Stomach (tissue), 8 donors: ENCODE measurements at regions not wholly inside any gene's neighbourhood (a gene's known extent, or its start where the extent isn't known, plus 50 kb on each side); places are given as distances from the start of the nearest gene placed in this dataset.
"Not testable (repeated sequence)": the region's sequence is repeated elsewhere in the genome, so short reads cannot be mapped to it uniquely, and the experiment has no call there.

Source experiments
- DNase-seq, 2 donors: peaks; one replicate each; pipeline versions ENCODE4 v3.0.0 to v3.0.0-alpha.2; 2013 to 2019
- H3K27ac ChIP-seq, 5 donors: fragments of 200-600 bp in 4 of 5; sonication (generic) in 4 of 5; one replicate each; pipeline ENCODE4 v1.5.1; 2013 to 2019; ENCODE audit warnings: mild to moderate bottlenecking in 1 of 5, moderate library complexity in 1 of 5
- H3K27me3 ChIP-seq, 3 donors: fragments of 200-600 bp; sonication (generic); one replicate each; pipeline ENCODE4 v1.5.1; 2017 to 2019; ENCODE audit warnings: mixed run types in 1 of 3
- H3K36me3 ChIP-seq, 4 donors: fragments of 200-600 bp; sonication (generic); 1 replicate in 3 of 4; 2 replicates in 1 of 4; pipeline ENCODE4 v1.5.1; 2016 to 2019
- H3K4me1 ChIP-seq, 4 donors: fragments of 200-600 bp; sonication (generic); one replicate each; pipeline ENCODE4 v1.5.1; 2016 to 2019
- H3K4me3 ChIP-seq, 4 donors: fragments of 200-600 bp; sonication (generic) in 3 of 4; one replicate each; pipeline ENCODE4 v1.5.1; 2016 to 2019; ENCODE audit warnings: mild to moderate bottlenecking in 1 of 4
- H3K9me3 ChIP-seq, 4 donors: fragments of 200-600 bp; sonication (generic); one replicate each; pipeline ENCODE4 v1.5.1; 2016 to 2019
- CTCF ChIP-seq, 7 experiments: fragments of 450-650 bp in 4 of 7; fragments of 200-600 bp in 3 of 7; sonication (generic) in 3 of 7; IDR thresholded peaks; one replicate each; pipeline ENCODE4 v1.5.1; 2016 to 2019; ENCODE audit warnings: antibody characterized with exemption in 7 of 7, control low read depth in 2 of 7, mild to moderate bottlenecking in 1 of 7
- EP300 ChIP-seq: sonication (generic); formaldehyde crosslinking; IDR thresholded peaks from one replicate; pipeline ENCODE4 v1.6.1; 2017; ENCODE audit warnings: antibody characterized with exemption
- POLR2A ChIP-seq, 4 donors: fragments of 450-650 bp; IDR thresholded peaks; one replicate each; pipeline ENCODE4 v1.6.1; 2016; ENCODE audit warnings: antibody characterized with exemption in 4 of 4, control low read depth in 2 of 4, mild to moderate bottlenecking in 1 of 4, moderate library complexity in 1 of 4
- POLR2AphosphoS5 ChIP-seq, 3 donors: sonication (generic); formaldehyde crosslinking; IDR thresholded peaks; one replicate each; pipeline ENCODE4 v1.6.1; 2016; ENCODE audit warnings: antibody characterized with exemption in 3 of 3
- WGBS, 5 donors: extraction: QIAGEN DNeasy Blood & Tissue Kit in 3 of 5; methylation state at CpG; one replicate each; pipeline versions ENCODE4 v1.1.5 to v1.1.7; 2013 to 2018; 5-methylcytosine and 5-hydroxymethylcytosine counted together
- intact Hi-C: fragments of 100-400 bp; cut with DNase I; formaldehyde crosslinking; loops from one replicate; pipeline ENCODE4 v1.15.1; 2023; ENCODE audit warnings: low total_unique reads
- donor health status: healthy with polysubstance abuse.
- donor health status: Bipolar disorder and iron deficiency.
- donor health status: healthy.

GRCh38 chrX:41984628-41985027 lies 61.3 kb upstream of the CASK start:
- Histone ChIP-seq H3K27me3 (no peaks in the 10 kb centered on the region), H3K9me3 (no peaks in the 10 kb centered on the region), H3K27ac (no peak overlapping the region), H3K4me3 (no peak overlapping the region), H3K4me1 (no peaks in the 10 kb centered on the region), H3K36me3 (no peaks in the 10 kb centered on the region)
- DNase-seq: no peak
- 80 to 92% (median 82%) methylated on average over 5 to 6 of the region's 6 CpGs for WGBS, 5 donors
- intact Hi-C loops: no loop called here
- TF ChIP-seq CTCF (IDR thresholded peaks at IDR 0.05) (no peak), EP300 (no peak), POLR2AphosphoS5 (IDR thresholded peaks at IDR 0.05) (no peak), POLR2A (IDR thresholded peaks at IDR 0.05) (no peak)

GRCh38 chrX:41982953-41983352 lies 59.6 kb upstream of the CASK start:
- DNase-seq: no peak
- no peaks in the 10 kb centered on the region for H3K9me3 ChIP-seq

GRCh38 chrX:41981481-41982013 lies 58.2 kb upstream of the CASK start:
- 44 to 53% (median 48%) methylated on average over 4 of the region's 4 CpGs for WGBS, 5 donors
- Histone ChIP-seq H3K4me3 (no peak overlapping the region), H3K9me3 (no peaks in the 10 kb centered on the region), H3K4me1 (no peaks in the 10 kb centered on the region), H3K27me3 (no peaks in the 10 kb centered on the region), H3K36me3 (no peaks in the 10 kb centered on the region), H3K27ac (no peak overlapping the region)
- no peak for TF ChIP-seq POLR2A (IDR thresholded peaks at IDR 0.05)
- no peak for TF ChIP-seq CTCF (IDR thresholded peaks at IDR 0.05)
- TF ChIP-seq POLR2AphosphoS5 (IDR thresholded peaks at IDR 0.05): no peak
- TF ChIP-seq EP300: no peak
- peak in 1 of 2 donors; percentile 5 for DNase-seq
- intact Hi-C loops: no loop called here

More at GRCh38 chrX:41982953-41983352, 59.6 kb upstream of the CASK start:
- no peaks in the 10 kb centered on the region for H3K36me3 ChIP-seq
- H3K27me3 ChIP-seq: no peaks in the 10 kb centered on the region
- intact Hi-C loops: no loop called here
- H3K27ac ChIP-seq: no peak overlapping the region
- H3K4me1 ChIP-seq: no peaks in the 10 kb centered on the region
- H3K4me3 ChIP-seq: no peak overlapping the region
- no peak for TF ChIP-seq POLR2AphosphoS5 (IDR thresholded peaks at IDR 0.05)
- TF ChIP-seq EP300: no peak
- TF ChIP-seq CTCF (IDR thresholded peaks at IDR 0.05): no peak
- TF ChIP-seq POLR2A (IDR thresholded peaks at IDR 0.05): no peak

GRCh38 chrX:41974677-41975076 lies 51.3 kb upstream of the CASK start:
- H3K36me3 ChIP-seq, H3K27ac ChIP-seq, H3K4me3 ChIP-seq, DNase-seq, intact Hi-C loops, H3K27me3 ChIP-seq, H3K9me3 ChIP-seq, H3K4me1 ChIP-seq: not testable (repeated sequence)
- 84 to 100% (median 95%) methylated on average over 1 of the region's 1 CpG for WGBS, 5 donors

- TF ChIP-seq POLR2A (IDR thresholded peaks at IDR 0.05): no peak
- no peak for TF ChIP-seq CTCF (IDR thresholded peaks at IDR 0.05)
- no peak for TF ChIP-seq POLR2AphosphoS5 (IDR thresholded peaks at IDR 0.05)
- no peak for TF ChIP-seq EP300
- H3K27me3 ChIP-seq: peaks cover 0 to 7% (median 0%) of the 10 kb centered on the region in 3 donors
- no peak overlapping the region for H3K27ac ChIP-seq
- no peak for DNase-seq
- peaks cover 0 to 3% (median 0%) of the 10 kb centered on the region in 4 donors for H3K9me3 ChIP-seq
- intact Hi-C loops: no loop called here
- H3K4me1 ChIP-seq: no peaks in the 10 kb centered on the region
- 75 to 95% (median 85%) methylated on average over 2 of the region's 2 CpGs for WGBS, 5 donors
- H3K36me3 ChIP-seq: no peaks in the 10 kb centered on the region
- H3K4me3 ChIP-seq: no peak overlapping the region
Observed at GRCh38 chrX:41973208-41973607, 49.9 kb upstream of the CASK start.
